HCT116 (cell line): ENCODE measurements at regions not wholly inside any gene's neighbourhood (a gene's known extent, or its start where the extent isn't known, plus 50 kb on each side); places are given as distances from the start of the nearest gene placed in this dataset.

Source experiments
- ATAC-seq: fragments of 200-7000 bp; cut with Tn5 transposase; 2 replicates; pipeline ENCODE4 v1.9.1; 2020; ENCODE audit warnings: mild to moderate bottlenecking, moderate library complexity
- BruUV-seq: library from RNA; stranded (reverse); fragments of 400-500 nt; replicated peaks from 2 replicates; lab custom pipeline; 2021; lab: Mats Ljungman, UMichigan
- CTCF ChIA-PET: fragments of 300-600 bp; sonication (Branson Sonifier 250); formaldehyde crosslinking; loops from one replicate; lab custom pipeline; 2021; ENCODE audit warnings: antibody characterized with exemption; lab: Charles Lee
- POLR2A ChIA-PET: fragments of 300-600, 350-600 bp; sonication (Branson Sonifier 250); formaldehyde crosslinking; loops from one replicate; lab custom pipeline; 2021; ENCODE audit warnings: antibody characterized with exemption; lab: Charles Lee
- RAD21 ChIA-PET, 2 experiments: fragments of 300-600 bp; sonication (Branson Sonifier 250); formaldehyde crosslinking; loops; one replicate each; lab custom pipeline; 2023; ENCODE audit warnings: low total read pairs in 2 of 2; ENCODE audit not compliant: uncharacterized antibody in 2 of 2, unreplicated experiment in 2 of 2, low non-redundant PET in 1 of 2; lab: Charles Lee
- DNase-seq: peaks from one replicate; pipeline ENCODE4 v3.0.0-alpha.2; 2010; ENCODE audit warnings: low read depth, low spot score
- H2AFZ ChIP-seq: fragments of 200-600 bp; shearing (Covaris generic), sonication (generic); 2 replicates; pipeline ENCODE4 v1.6.1; 2017; ENCODE audit warnings: low read depth, mixed run types, mixed read lengths, antibody characterized with exemption, low read length; ENCODE audit not compliant: poor library complexity, severe bottlenecking
- H3K27ac ChIP-seq: 2 replicates; pipeline ENCODE4 v1.5.1; 2012; ENCODE audit warnings: low read depth, low read length
- H3K27me3 ChIP-seq: fragments of 200-600 bp; sonication (generic); 2 replicates; pipeline ENCODE4 v1.6.1; 2016; ENCODE audit warnings: mixed run types, low read length, mixed read lengths; ENCODE audit not compliant: insufficient read depth
- H3K36me3 ChIP-seq, 2 experiments: fragments of 200-500 bp in 1 of 2; fragments of 200-600 bp in 1 of 2; sonication (Bioruptor generic) in 1 of 2; sonication (generic) in 1 of 2; 2 replicates each; pipeline versions ENCODE4 v1.5.1 to v1.6.1; 2014 to 2016; ENCODE audit warnings: low read length in 2 of 2, inconsistent platforms in 1 of 2, mixed read lengths in 1 of 2, mixed run types in 1 of 2; ENCODE audit not compliant: insufficient read depth in 2 of 2, control insufficient read depth in 1 of 2
- H3K4me1 ChIP-seq, 2 experiments: fragments of 200-600 bp in 1 of 2; sonication (generic) in 1 of 2; 2 replicates each; pipeline versions ENCODE4 v1.5.1 to v1.6.1; 2012 to 2017; ENCODE audit warnings: low read length in 2 of 2, inconsistent platforms in 1 of 2, mild to moderate bottlenecking in 1 of 2, mixed read lengths in 1 of 2, mixed run types in 1 of 2, moderate library complexity in 1 of 2; ENCODE audit not compliant: insufficient read depth in 2 of 2, control insufficient read depth in 1 of 2
- H3K4me2 ChIP-seq: fragments of 200-600 bp; sonication (generic); 2 replicates; pipeline ENCODE4 v1.6.1; 2017; ENCODE audit warnings: mixed run types, low read length, mixed read lengths
- H3K4me3 ChIP-seq, 2 experiments: fragments of 200-600 bp in 1 of 2; sonication (generic) in 1 of 2; replicated peaks in 1 of 2; 2 replicates each; pipeline ENCODE4 v1.5.1; 2011 to 2016; ENCODE audit warnings: low read length in 2 of 2, control low read depth in 1 of 2, low read depth in 1 of 2, mild to moderate bottlenecking in 1 of 2, mixed read lengths in 1 of 2, mixed run types in 1 of 2
- H3K79me2 ChIP-seq: fragments of 200-600 bp; sonication (generic); 2 replicates; pipeline ENCODE4 v1.6.1; 2017; ENCODE audit warnings: mild to moderate bottlenecking, mixed run types, low read length, moderate library complexity, mixed read lengths; ENCODE audit not compliant: insufficient read depth
- H3K9ac ChIP-seq: fragments of 200-600 bp; sonication (generic); 2 replicates; pipeline ENCODE4 v1.6.1; 2016; ENCODE audit warnings: low read length, mixed read lengths
- H3K9me2 ChIP-seq: fragments of 200-600 bp; sonication (generic), shearing (Covaris generic); 2 replicates; pipeline ENCODE4 v1.6.1; 2017; ENCODE audit warnings: mixed run types, mild to moderate bottlenecking, moderate library complexity; ENCODE audit not compliant: insufficient read depth
- H3K9me3 ChIP-seq, 2 experiments: fragments of 200-500 bp in 1 of 2; fragments of 200-600 bp in 1 of 2; sonication (Bioruptor generic) in 1 of 2; sonication (generic) in 1 of 2; 2 replicates each; pipeline ENCODE4 v1.6.1; 2014 to 2017; ENCODE audit warnings: low read length in 2 of 2, mixed read lengths in 2 of 2, inconsistent platforms in 1 of 2, low read depth in 1 of 2, mild to moderate bottlenecking in 1 of 2, mixed run types in 1 of 2, moderate library complexity in 1 of 2; ENCODE audit not compliant: control insufficient read depth in 1 of 2, insufficient read depth in 1 of 2
- H4K20me1 ChIP-seq: fragments of 200-600 bp; sonication (generic), shearing (Covaris generic); 2 replicates; pipeline ENCODE4 v1.6.1; 2017; ENCODE audit warnings: mixed run types, mild to moderate bottlenecking, moderate library complexity; ENCODE audit not compliant: insufficient read depth
- CBX3 ChIP-seq: IDR thresholded peaks from 2 replicates; pipeline ENCODE4 v1.6.1; 2012; ENCODE audit warnings: low read depth
- CEBPB ChIP-seq: IDR thresholded peaks from 2 replicates; pipeline ENCODE4 v1.6.1; 2012; ENCODE audit warnings: low read depth
- CTCF ChIP-seq, 3 experiments: fragments of 200-600 bp in 1 of 3; sonication (generic) in 1 of 3; IDR thresholded peaks in 2 of 3; conservative IDR thresholded peaks in 1 of 3; 2 replicates each; pipeline ENCODE4 v1.5.1; 2012 to 2017; ENCODE audit warnings: low read depth in 2 of 3, low read length in 2 of 3, antibody characterized with exemption in 1 of 3, borderline replicate concordance in 1 of 3, control low read depth in 1 of 3, mild to moderate bottlenecking in 1 of 3, mixed read lengths in 1 of 3, mixed run types in 1 of 3, moderate library complexity in 1 of 3; ENCODE audit not compliant: insufficient read depth in 1 of 3
- ELF1 ChIP-seq: IDR thresholded peaks from 2 replicates; pipeline ENCODE4 v1.6.1; 2012; ENCODE audit warnings: low read depth, borderline replicate concordance
- EZH2 ChIP-seq: fragments of 200-600 bp; sonication (generic); IDR thresholded peaks from 2 replicates; pipeline ENCODE4 v1.6.1; 2017; ENCODE audit warnings: antibody characterized with exemption, mixed run types
- EZH2phosphoT487 ChIP-seq: fragments of 200-600 bp; IDR thresholded peaks from 2 replicates; pipeline ENCODE4 v1.6.1; 2018; ENCODE audit warnings: antibody characterized with exemption, borderline replicate concordance
- FOSL1 ChIP-seq: IDR thresholded peaks from 2 replicates; pipeline ENCODE4 v1.6.1; 2012; ENCODE audit warnings: low read depth
- JUND ChIP-seq: IDR thresholded peaks from 2 replicates; pipeline ENCODE4 v1.6.1; 2012
- POLR2AphosphoS5 ChIP-seq: IDR thresholded peaks from 2 replicates; pipeline ENCODE4 v1.6.1; 2011; ENCODE audit warnings: mild to moderate bottlenecking, low read depth, low read length, moderate library complexity
- SIN3A ChIP-seq: IDR thresholded peaks from 2 replicates; pipeline ENCODE4 v1.6.1; 2012; ENCODE audit warnings: low read depth
- SP1 ChIP-seq: IDR thresholded peaks from 2 replicates; pipeline ENCODE4 v1.6.1; 2012; ENCODE audit warnings: low read depth
- SRF ChIP-seq: IDR thresholded peaks from 2 replicates; pipeline ENCODE4 v1.6.1; 2012; ENCODE audit warnings: low read depth
- TCF7L2 ChIP-seq: IDR thresholded peaks from 2 replicates; pipeline ENCODE4 v1.7.0; 2011; ENCODE audit warnings: borderline replicate concordance, inconsistent platforms; ENCODE audit not compliant: insufficient read depth, insufficient read length; ENCODE audit errors: extremely low read depth
- ZFX ChIP-seq: fragments of 450-650 bp; IDR thresholded peaks from 2 replicates; pipeline ENCODE4 v1.6.1; 2017
- ZNF274 ChIP-seq: fragments of 200-500 bp; sonication (Bioruptor generic); IDR thresholded peaks from 2 replicates; pipeline ENCODE4 v1.6.1; 2014; ENCODE audit warnings: mild to moderate bottlenecking, low read depth, low read length, inconsistent platforms
- intact Hi-C: fragments of 100-400 bp; cut with micrococcal nuclease; formaldehyde crosslinking; loops from 2 replicates; pipeline ENCODE4 v1.10.0; 2022
- TF ChIP-seq, protein P1 (sequence below): IDR thresholded peaks from 2 replicates; pipeline ENCODE4 v1.6.1; 2012
- TF ChIP-seq, protein P2 (sequence below): IDR thresholded peaks from 2 replicates; pipeline ENCODE4 v1.6.1; 2011; ENCODE audit warnings: mild to moderate bottlenecking, low read length, moderate library complexity; ENCODE audit not compliant: insufficient replicate concordance; ENCODE audit errors: extremely low read depth
- TF ChIP-seq, protein P3 (sequence below): IDR thresholded peaks from 2 replicates; pipeline ENCODE4 v1.6.1; 2012

- DNase-seq (no peak), ATAC-seq (no peak)
- TF ChIP-seq CEBPB (no peak), TCF7L2 (no peak), CTCF (IDR thresholded peaks at IDR 0.05 in 2 of 3, conservative IDR thresholded peaks at IDR 0.05 in 1 of 3; ENCODE audit: borderline replicate concordance in 1 of 3, insufficient read depth in 1 of 3, low read depth in 2 of 3, low read length in 2 of 3) (no peak)
- TF ChIP-seq, protein P1, sequence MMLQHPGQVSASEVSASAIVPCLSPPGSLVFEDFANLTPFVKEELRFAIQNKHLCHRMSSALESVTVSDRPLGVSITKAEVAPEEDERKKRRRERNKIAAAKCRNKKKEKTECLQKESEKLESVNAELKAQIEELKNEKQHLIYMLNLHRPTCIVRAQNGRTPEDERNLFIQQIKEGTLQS = no peak
- Histone ChIP-seq H3K27ac (no peak overlapping the region), H3K36me3 (no peaks in the 10 kb centered on the region), H3K9ac (no peak overlapping the region), H3K79me2 (no peaks in the 10 kb centered on the region), H3K4me1 (no peaks in the 10 kb centered on the region), H3K4me3 (no peak overlapping the region), H2AFZ (no peak overlapping the region), H3K9me3 (peaks cover 0 to 7% of the 10 kb centered on the region in 2 experiments; a peak in 2 of 4 replicates), H3K9me2 (no peaks in the 10 kb centered on the region), H4K20me1 (no peaks in the 10 kb centered on the region), H3K4me2 (no peak overlapping the region), H3K27me3 (no peaks in the 10 kb centered on the region)
- CTCF ChIA-PET = no interaction called here
- RAD21 ChIA-PET = no interaction called here
- POLR2A ChIA-PET = no interaction called here
- intact Hi-C loops = no loop called here
- no TSS peak for BruUV-seq
Observed at GRCh38 chr20:12829170-12829569, 179.6 kb upstream of the SPTLC3 start.

DNA sequence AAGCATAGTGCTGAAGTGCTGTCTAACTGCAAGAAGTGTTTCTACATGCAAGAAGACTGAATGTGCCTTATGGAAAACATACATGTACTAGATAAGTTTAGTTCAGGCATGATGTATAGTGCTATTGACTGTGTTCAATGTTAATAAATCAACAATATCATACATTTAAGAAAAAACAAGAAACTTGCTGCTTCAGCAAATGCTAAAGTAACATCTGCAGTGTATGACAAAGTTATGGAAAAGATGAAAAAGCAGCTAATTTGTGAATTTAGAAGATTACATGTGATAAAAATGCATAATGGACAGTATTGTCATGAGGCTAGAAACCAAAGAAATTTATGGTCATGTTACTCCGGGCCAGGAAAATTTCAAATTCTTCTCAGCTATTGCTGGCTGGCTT is 174.9 kb upstream of the SPTLC3 start:
- no peaks in the 10 kb centered on the region for H3K79me2 ChIP-seq
- ChIA-PET POLR2A (no interaction called here), CTCF (no interaction called here), RAD21 (no interaction called here)
- no peaks in the 10 kb centered on the region for H4K20me1 ChIP-seq
- no peak for DNase-seq
- H3K4me3 ChIP-seq = no peak overlapping the region
- H3K27me3 ChIP-seq = no peaks in the 10 kb centered on the region
- intact Hi-C loops = no loop called here
- no peaks in the 10 kb centered on the region for H3K36me3 ChIP-seq
- no peaks in the 10 kb centered on the region for H3K9me2 ChIP-seq
- peaks cover 0 to 4% of the 10 kb centered on the region in 2 experiments; a peak in 3 of 4 replicates for H3K9me3 ChIP-seq
- H3K9ac ChIP-seq = no peak overlapping the region
- no peak overlapping the region for H3K27ac ChIP-seq
- no peak overlapping the region for H3K4me2 ChIP-seq
- H3K4me1 ChIP-seq = no peaks in the 10 kb centered on the region
- no peak for ATAC-seq
- no peak overlapping the region for H2AFZ ChIP-seq
- BruUV-seq = no TSS peak
- TF ChIP-seq, protein P1 = no peak
- TF ChIP-seq CEBPB (no peak), POLR2AphosphoS5 (no peak), ZNF274 (no peak), CBX3 (no peak), EZH2phosphoT487 (no peak), TCF7L2 (no peak), SRF (no peak), EZH2 (no peak), FOSL1 (no peak), SP1 (no peak), SIN3A (no peak), ELF1 (no peak), JUND (no peak), ZFX (no peak)
- TF ChIP-seq, protein P2, sequence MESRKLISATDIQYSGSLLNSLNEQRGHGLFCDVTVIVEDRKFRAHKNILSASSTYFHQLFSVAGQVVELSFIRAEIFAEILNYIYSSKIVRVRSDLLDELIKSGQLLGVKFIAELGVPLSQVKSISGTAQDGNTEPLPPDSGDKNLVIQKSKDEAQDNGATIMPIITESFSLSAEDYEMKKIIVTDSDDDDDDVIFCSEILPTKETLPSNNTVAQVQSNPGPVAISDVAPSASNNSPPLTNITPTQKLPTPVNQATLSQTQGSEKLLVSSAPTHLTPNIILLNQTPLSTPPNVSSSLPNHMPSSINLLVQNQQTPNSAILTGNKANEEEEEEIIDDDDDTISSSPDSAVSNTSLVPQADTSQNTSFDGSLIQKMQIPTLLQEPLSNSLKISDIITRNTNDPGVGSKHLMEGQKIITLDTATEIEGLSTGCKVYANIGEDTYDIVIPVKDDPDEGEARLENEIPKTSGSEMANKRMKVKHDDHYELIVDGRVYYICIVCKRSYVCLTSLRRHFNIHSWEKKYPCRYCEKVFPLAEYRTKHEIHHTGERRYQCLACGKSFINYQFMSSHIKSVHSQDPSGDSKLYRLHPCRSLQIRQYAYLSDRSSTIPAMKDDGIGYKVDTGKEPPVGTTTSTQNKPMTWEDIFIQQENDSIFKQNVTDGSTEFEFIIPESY = no peak
- TF ChIP-seq, protein P3, sequence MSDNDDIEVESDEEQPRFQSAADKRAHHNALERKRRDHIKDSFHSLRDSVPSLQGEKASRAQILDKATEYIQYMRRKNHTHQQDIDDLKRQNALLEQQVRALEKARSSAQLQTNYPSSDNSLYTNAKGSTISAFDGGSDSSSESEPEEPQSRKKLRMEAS = no peak
